HCT116 (cell line): ENCODE measurements at regions not wholly inside any gene's neighbourhood (a gene's known extent, or its start where the extent isn't known, plus 50 kb on each side); places are given as distances from the start of the nearest gene placed in this dataset.

Experiments
- ATAC-seq: fragments of 200-7000 bp; cut with Tn5 transposase; 2 replicates; pipeline ENCODE4 v1.9.1; 2020; ENCODE audit warnings: mild to moderate bottlenecking, moderate library complexity
- BruUV-seq: library from RNA; stranded (reverse); fragments of 400-500 nt; replicated peaks from 2 replicates; lab custom pipeline; 2021; lab: Mats Ljungman, UMichigan
- CTCF ChIA-PET: fragments of 300-600 bp; sonication (Branson Sonifier 250); formaldehyde crosslinking; loops from one replicate; lab custom pipeline; 2021; ENCODE audit warnings: antibody characterized with exemption; lab: Charles Lee
- POLR2A ChIA-PET: fragments of 300-600, 350-600 bp; sonication (Branson Sonifier 250); formaldehyde crosslinking; loops from one replicate; lab custom pipeline; 2021; ENCODE audit warnings: antibody characterized with exemption; lab: Charles Lee
- RAD21 ChIA-PET, 2 experiments: fragments of 300-600 bp; sonication (Branson Sonifier 250); formaldehyde crosslinking; loops; one replicate each; lab custom pipeline; 2023; ENCODE audit warnings: low total read pairs in 2 of 2; ENCODE audit not compliant: uncharacterized antibody in 2 of 2, unreplicated experiment in 2 of 2, low non-redundant PET in 1 of 2; lab: Charles Lee
- DNase-seq: peaks from one replicate; pipeline ENCODE4 v3.0.0-alpha.2; 2010; ENCODE audit warnings: low read depth, low spot score
- H2AFZ ChIP-seq: fragments of 200-600 bp; shearing (Covaris generic), sonication (generic); 2 replicates; pipeline ENCODE4 v1.6.1; 2017; ENCODE audit warnings: low read depth, mixed run types, mixed read lengths, antibody characterized with exemption, low read length; ENCODE audit not compliant: poor library complexity, severe bottlenecking
- H3K27ac ChIP-seq: 2 replicates; pipeline ENCODE4 v1.5.1; 2012; ENCODE audit warnings: low read depth, low read length
- H3K27me3 ChIP-seq: fragments of 200-600 bp; sonication (generic); 2 replicates; pipeline ENCODE4 v1.6.1; 2016; ENCODE audit warnings: mixed run types, low read length, mixed read lengths; ENCODE audit not compliant: insufficient read depth
- H3K36me3 ChIP-seq, 2 experiments: fragments of 200-500 bp in 1 of 2; fragments of 200-600 bp in 1 of 2; sonication (Bioruptor generic) in 1 of 2; sonication (generic) in 1 of 2; 2 replicates each; pipeline versions ENCODE4 v1.5.1 to v1.6.1; 2014 to 2016; ENCODE audit warnings: low read length in 2 of 2, inconsistent platforms in 1 of 2, mixed read lengths in 1 of 2, mixed run types in 1 of 2; ENCODE audit not compliant: insufficient read depth in 2 of 2, control insufficient read depth in 1 of 2
- H3K4me1 ChIP-seq, 2 experiments: fragments of 200-600 bp in 1 of 2; sonication (generic) in 1 of 2; 2 replicates each; pipeline versions ENCODE4 v1.5.1 to v1.6.1; 2012 to 2017; ENCODE audit warnings: low read length in 2 of 2, inconsistent platforms in 1 of 2, mild to moderate bottlenecking in 1 of 2, mixed read lengths in 1 of 2, mixed run types in 1 of 2, moderate library complexity in 1 of 2; ENCODE audit not compliant: insufficient read depth in 2 of 2, control insufficient read depth in 1 of 2
- H3K4me2 ChIP-seq: fragments of 200-600 bp; sonication (generic); 2 replicates; pipeline ENCODE4 v1.6.1; 2017; ENCODE audit warnings: mixed run types, low read length, mixed read lengths
- H3K4me3 ChIP-seq, 2 experiments: fragments of 200-600 bp in 1 of 2; sonication (generic) in 1 of 2; replicated peaks in 1 of 2; 2 replicates each; pipeline ENCODE4 v1.5.1; 2011 to 2016; ENCODE audit warnings: low read length in 2 of 2, control low read depth in 1 of 2, low read depth in 1 of 2, mild to moderate bottlenecking in 1 of 2, mixed read lengths in 1 of 2, mixed run types in 1 of 2
- H3K79me2 ChIP-seq: fragments of 200-600 bp; sonication (generic); 2 replicates; pipeline ENCODE4 v1.6.1; 2017; ENCODE audit warnings: mild to moderate bottlenecking, mixed run types, low read length, moderate library complexity, mixed read lengths; ENCODE audit not compliant: insufficient read depth
- H3K9ac ChIP-seq: fragments of 200-600 bp; sonication (generic); 2 replicates; pipeline ENCODE4 v1.6.1; 2016; ENCODE audit warnings: low read length, mixed read lengths
- H3K9me2 ChIP-seq: fragments of 200-600 bp; sonication (generic), shearing (Covaris generic); 2 replicates; pipeline ENCODE4 v1.6.1; 2017; ENCODE audit warnings: mixed run types, mild to moderate bottlenecking, moderate library complexity; ENCODE audit not compliant: insufficient read depth
- H3K9me3 ChIP-seq, 2 experiments: fragments of 200-500 bp in 1 of 2; fragments of 200-600 bp in 1 of 2; sonication (Bioruptor generic) in 1 of 2; sonication (generic) in 1 of 2; 2 replicates each; pipeline ENCODE4 v1.6.1; 2014 to 2017; ENCODE audit warnings: low read length in 2 of 2, mixed read lengths in 2 of 2, inconsistent platforms in 1 of 2, low read depth in 1 of 2, mild to moderate bottlenecking in 1 of 2, mixed run types in 1 of 2, moderate library complexity in 1 of 2; ENCODE audit not compliant: control insufficient read depth in 1 of 2, insufficient read depth in 1 of 2
- H4K20me1 ChIP-seq: fragments of 200-600 bp; sonication (generic), shearing (Covaris generic); 2 replicates; pipeline ENCODE4 v1.6.1; 2017; ENCODE audit warnings: mixed run types, mild to moderate bottlenecking, moderate library complexity; ENCODE audit not compliant: insufficient read depth
- CBX3 ChIP-seq: IDR thresholded peaks from 2 replicates; pipeline ENCODE4 v1.6.1; 2012; ENCODE audit warnings: low read depth
- CEBPB ChIP-seq: IDR thresholded peaks from 2 replicates; pipeline ENCODE4 v1.6.1; 2012; ENCODE audit warnings: low read depth
- EGR1 ChIP-seq: IDR thresholded peaks from 2 replicates; pipeline ENCODE4 v1.6.1; 2012; ENCODE audit warnings: low read depth
- ELF1 ChIP-seq: IDR thresholded peaks from 2 replicates; pipeline ENCODE4 v1.6.1; 2012; ENCODE audit warnings: low read depth, borderline replicate concordance
- EZH2phosphoT487 ChIP-seq: fragments of 200-600 bp; IDR thresholded peaks from 2 replicates; pipeline ENCODE4 v1.6.1; 2018; ENCODE audit warnings: antibody characterized with exemption, borderline replicate concordance
- FOSL1 ChIP-seq: IDR thresholded peaks from 2 replicates; pipeline ENCODE4 v1.6.1; 2012; ENCODE audit warnings: low read depth
- POLR2AphosphoS5 ChIP-seq: IDR thresholded peaks from 2 replicates; pipeline ENCODE4 v1.6.1; 2011; ENCODE audit warnings: mild to moderate bottlenecking, low read depth, low read length, moderate library complexity
- RAD21 ChIP-seq: IDR thresholded peaks from 2 replicates; pipeline ENCODE4 v1.6.1; 2012; ENCODE audit warnings: low read depth, mild to moderate bottlenecking
- SP1 ChIP-seq: IDR thresholded peaks from 2 replicates; pipeline ENCODE4 v1.6.1; 2012; ENCODE audit warnings: low read depth
- SRF ChIP-seq: IDR thresholded peaks from 2 replicates; pipeline ENCODE4 v1.6.1; 2012; ENCODE audit warnings: low read depth
- TCF7L2 ChIP-seq: IDR thresholded peaks from 2 replicates; pipeline ENCODE4 v1.7.0; 2011; ENCODE audit warnings: borderline replicate concordance, inconsistent platforms; ENCODE audit not compliant: insufficient read depth, insufficient read length; ENCODE audit errors: extremely low read depth
- YY1 ChIP-seq: IDR thresholded peaks from 2 replicates; pipeline ENCODE4 v1.6.1; 2011; ENCODE audit warnings: low read length, low read depth, moderate library complexity, mild to moderate bottlenecking; ENCODE audit not compliant: insufficient replicate concordance; ENCODE audit errors: extremely low read depth
- ZFX ChIP-seq: fragments of 450-650 bp; IDR thresholded peaks from 2 replicates; pipeline ENCODE4 v1.6.1; 2017
- ZNF274 ChIP-seq: fragments of 200-500 bp; sonication (Bioruptor generic); IDR thresholded peaks from 2 replicates; pipeline ENCODE4 v1.6.1; 2014; ENCODE audit warnings: mild to moderate bottlenecking, low read depth, low read length, inconsistent platforms
- intact Hi-C: fragments of 100-400 bp; cut with micrococcal nuclease; formaldehyde crosslinking; loops from 2 replicates; pipeline ENCODE4 v1.10.0; 2022
- TF ChIP-seq, protein P1 (sequence below): IDR thresholded peaks from 2 replicates; pipeline ENCODE4 v1.6.1; 2012; ENCODE audit warnings: low read depth
- TF ChIP-seq, protein P2 (sequence below): IDR thresholded peaks from 2 replicates; pipeline ENCODE4 v1.6.1; 2012

DNA sequence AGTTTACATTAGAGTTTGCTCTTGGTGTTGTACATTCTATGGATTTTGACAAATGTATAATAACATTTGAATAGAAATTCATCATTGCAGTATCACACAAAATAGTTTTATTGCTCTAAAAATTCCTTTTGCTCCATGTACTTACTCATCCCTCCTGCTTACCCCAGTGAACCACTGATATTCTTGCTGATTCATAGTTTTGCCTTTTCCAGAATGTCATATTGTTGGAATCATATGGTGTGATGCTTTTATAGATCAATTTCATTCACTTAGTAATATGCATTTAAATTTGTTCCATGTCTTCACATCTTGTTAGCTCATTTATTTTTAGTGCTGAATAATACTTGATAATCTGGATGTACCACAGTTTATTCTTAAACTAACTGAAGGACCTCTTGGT is 1593.2 kb downstream of the C4orf33 start:
- H3K27me3 ChIP-seq: no peaks in the 10 kb centered on the region
- CTCF ChIA-PET: no interaction called here

More for the DNA sequence above, 1593.2 kb downstream of the C4orf33 start:
- Histone ChIP-seq H4K20me1 (no peaks in the 10 kb centered on the region; the same call in 1 of the 2 replicates), H3K4me2 (no peak overlapping the region), H3K4me3 (no peak overlapping the region), H3K9ac (no peak overlapping the region), H3K36me3 (no peaks in the 10 kb centered on the region), H3K4me1 (no peaks in the 10 kb centered on the region), H3K9me2 (0 out of 2 replicates have a peak, but pooled peaks cover 3% of the 10 kb centered on the region), H3K9me3 (no peaks in the 10 kb centered on the region), H3K27ac (no peak overlapping the region), H3K79me2 (no peaks in the 10 kb centered on the region), H2AFZ (no peak overlapping the region)
- TF ChIP-seq YY1 (no peak), ZFX (no peak), EGR1 (no peak), EZH2phosphoT487 (no peak), TCF7L2 (no peak), ZNF274 (no peak), POLR2AphosphoS5 (no peak), CEBPB (no peak), SRF (no peak), CBX3 (no peak), ELF1 (no peak), SP1 (no peak), FOSL1 (no peak), RAD21 (no peak)
- TF ChIP-seq, protein P1, sequence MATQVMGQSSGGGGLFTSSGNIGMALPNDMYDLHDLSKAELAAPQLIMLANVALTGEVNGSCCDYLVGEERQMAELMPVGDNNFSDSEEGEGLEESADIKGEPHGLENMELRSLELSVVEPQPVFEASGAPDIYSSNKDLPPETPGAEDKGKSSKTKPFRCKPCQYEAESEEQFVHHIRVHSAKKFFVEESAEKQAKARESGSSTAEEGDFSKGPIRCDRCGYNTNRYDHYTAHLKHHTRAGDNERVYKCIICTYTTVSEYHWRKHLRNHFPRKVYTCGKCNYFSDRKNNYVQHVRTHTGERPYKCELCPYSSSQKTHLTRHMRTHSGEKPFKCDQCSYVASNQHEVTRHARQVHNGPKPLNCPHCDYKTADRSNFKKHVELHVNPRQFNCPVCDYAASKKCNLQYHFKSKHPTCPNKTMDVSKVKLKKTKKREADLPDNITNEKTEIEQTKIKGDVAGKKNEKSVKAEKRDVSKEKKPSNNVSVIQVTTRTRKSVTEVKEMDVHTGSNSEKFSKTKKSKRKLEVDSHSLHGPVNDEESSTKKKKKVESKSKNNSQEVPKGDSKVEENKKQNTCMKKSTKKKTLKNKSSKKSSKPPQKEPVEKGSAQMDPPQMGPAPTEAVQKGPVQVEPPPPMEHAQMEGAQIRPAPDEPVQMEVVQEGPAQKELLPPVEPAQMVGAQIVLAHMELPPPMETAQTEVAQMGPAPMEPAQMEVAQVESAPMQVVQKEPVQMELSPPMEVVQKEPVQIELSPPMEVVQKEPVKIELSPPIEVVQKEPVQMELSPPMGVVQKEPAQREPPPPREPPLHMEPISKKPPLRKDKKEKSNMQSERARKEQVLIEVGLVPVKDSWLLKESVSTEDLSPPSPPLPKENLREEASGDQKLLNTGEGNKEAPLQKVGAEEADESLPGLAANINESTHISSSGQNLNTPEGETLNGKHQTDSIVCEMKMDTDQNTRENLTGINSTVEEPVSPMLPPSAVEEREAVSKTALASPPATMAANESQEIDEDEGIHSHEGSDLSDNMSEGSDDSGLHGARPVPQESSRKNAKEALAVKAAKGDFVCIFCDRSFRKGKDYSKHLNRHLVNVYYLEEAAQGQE: no peak
- TF ChIP-seq, protein P2, sequence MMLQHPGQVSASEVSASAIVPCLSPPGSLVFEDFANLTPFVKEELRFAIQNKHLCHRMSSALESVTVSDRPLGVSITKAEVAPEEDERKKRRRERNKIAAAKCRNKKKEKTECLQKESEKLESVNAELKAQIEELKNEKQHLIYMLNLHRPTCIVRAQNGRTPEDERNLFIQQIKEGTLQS: no peak
- ATAC-seq: no peak
- POLR2A ChIA-PET: no interaction called here
- intact Hi-C loops: no loop called here
- no TSS peak for BruUV-seq
- no peak for DNase-seq
- RAD21 ChIA-PET: no interaction called here
